Fibroblast of villous mesenchyme (primary cell): ENCODE measurements at regions not wholly inside any gene's neighbourhood (a gene's known extent, or its start where the extent isn't known, plus 50 kb on each side); places are given as distances from the start of the nearest gene placed in this dataset.
"Not testable (repeated sequence)": the region's sequence is repeated elsewhere in the genome, so short reads cannot be mapped to it uniquely, and the experiment has no call there.

Experiments used
- DNase-seq: peaks from one replicate; pipeline ENCODE4 v3.0.0-alpha.2; 2010; ENCODE audit warnings: low read depth
- H3K4me3 ChIP-seq: 2 replicates; pipeline ENCODE4 v1.5.1; 2011; ENCODE audit warnings: low read depth, mild to moderate bottlenecking, low read length
- TF ChIP-seq, protein P1 (sequence below): IDR thresholded peaks from 2 replicates; pipeline ENCODE4 v1.5.1; 2012; ENCODE audit warnings: low read depth, mild to moderate bottlenecking, low read length; ENCODE audit not compliant: insufficient read depth

DNA sequence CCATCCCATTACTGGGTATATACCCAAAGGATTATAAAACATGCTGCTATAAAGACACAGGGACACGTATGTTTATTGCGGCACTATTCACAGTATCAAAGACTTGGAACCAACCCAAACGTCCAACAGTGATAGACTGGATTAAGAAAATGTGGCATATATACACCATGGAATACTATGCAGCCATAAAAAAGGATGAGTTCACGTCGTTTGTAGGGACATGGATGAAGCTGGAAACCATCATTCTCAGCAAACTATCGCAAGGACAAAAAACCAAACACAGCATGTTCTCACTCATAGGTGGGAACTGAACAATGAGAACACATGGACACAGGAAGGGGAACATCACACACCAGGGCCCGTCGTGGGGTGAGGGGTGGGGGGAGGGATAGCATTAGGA, 106.1 kb downstream of the CHD1L start:
- not testable (repeated sequence) for H3K4me3 ChIP-seq, DNase-seq

DNA sequence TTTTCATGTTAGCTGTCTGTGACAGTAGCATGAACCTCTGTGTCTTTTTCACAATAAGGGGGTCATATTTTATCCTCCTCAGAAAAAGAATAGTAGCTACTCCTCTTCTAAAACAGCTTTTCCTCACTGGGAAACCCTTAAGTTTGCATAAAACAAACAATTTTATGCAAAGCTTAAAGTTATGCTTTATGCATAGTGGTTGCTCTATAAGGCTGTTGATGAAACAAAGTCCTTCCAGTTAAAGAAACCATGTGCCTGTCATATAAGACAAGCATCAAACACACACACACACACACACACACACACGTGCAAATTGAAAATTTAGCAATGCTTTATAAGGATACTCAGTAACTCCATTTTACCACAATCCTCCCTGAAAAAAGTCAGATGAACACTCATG, 107.0 kb downstream of the CHD1L start:
- H3K4me3 ChIP-seq = no peak overlapping the region
- no peak for DNase-seq
- TF ChIP-seq, protein P1, sequence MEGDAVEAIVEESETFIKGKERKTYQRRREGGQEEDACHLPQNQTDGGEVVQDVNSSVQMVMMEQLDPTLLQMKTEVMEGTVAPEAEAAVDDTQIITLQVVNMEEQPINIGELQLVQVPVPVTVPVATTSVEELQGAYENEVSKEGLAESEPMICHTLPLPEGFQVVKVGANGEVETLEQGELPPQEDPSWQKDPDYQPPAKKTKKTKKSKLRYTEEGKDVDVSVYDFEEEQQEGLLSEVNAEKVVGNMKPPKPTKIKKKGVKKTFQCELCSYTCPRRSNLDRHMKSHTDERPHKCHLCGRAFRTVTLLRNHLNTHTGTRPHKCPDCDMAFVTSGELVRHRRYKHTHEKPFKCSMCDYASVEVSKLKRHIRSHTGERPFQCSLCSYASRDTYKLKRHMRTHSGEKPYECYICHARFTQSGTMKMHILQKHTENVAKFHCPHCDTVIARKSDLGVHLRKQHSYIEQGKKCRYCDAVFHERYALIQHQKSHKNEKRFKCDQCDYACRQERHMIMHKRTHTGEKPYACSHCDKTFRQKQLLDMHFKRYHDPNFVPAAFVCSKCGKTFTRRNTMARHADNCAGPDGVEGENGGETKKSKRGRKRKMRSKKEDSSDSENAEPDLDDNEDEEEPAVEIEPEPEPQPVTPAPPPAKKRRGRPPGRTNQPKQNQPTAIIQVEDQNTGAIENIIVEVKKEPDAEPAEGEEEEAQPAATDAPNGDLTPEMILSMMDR = no peak

DNA sequence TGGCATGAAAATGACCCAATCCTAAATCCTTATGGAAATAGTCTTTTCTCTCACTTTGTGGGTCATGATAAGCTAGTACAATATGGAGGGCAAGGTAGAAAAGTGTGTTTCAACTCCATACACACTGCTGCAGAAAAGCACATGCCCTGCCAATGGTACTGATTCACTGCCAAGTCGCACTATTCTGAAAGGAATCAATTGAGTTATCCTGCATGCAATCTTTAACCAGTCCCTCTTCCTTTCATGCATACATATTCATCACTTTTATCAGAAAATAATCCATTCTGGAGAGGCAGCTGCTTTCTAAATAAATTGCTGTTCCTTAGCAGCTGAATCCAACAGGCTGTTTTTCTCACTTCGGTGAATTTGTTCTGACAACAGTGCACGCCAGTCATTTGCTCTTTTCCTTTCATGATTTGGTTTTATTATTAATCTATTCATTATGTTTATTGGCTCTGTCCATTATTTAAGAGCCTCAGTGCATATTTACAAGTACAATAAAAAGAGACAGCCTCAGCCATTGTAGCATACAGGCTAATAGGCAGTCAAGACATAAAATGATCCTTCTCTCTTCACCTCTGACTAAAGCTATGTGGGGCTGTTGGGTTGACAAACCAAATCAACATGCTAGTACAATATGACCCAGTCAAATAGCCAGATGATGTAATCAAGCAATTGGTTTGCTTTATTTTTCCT, 108.8 kb downstream of the CHD1L start:
- TF ChIP-seq, protein P1 = no peak
- H3K4me3 ChIP-seq = no peak overlapping the region
- no peak for DNase-seq

DNA sequence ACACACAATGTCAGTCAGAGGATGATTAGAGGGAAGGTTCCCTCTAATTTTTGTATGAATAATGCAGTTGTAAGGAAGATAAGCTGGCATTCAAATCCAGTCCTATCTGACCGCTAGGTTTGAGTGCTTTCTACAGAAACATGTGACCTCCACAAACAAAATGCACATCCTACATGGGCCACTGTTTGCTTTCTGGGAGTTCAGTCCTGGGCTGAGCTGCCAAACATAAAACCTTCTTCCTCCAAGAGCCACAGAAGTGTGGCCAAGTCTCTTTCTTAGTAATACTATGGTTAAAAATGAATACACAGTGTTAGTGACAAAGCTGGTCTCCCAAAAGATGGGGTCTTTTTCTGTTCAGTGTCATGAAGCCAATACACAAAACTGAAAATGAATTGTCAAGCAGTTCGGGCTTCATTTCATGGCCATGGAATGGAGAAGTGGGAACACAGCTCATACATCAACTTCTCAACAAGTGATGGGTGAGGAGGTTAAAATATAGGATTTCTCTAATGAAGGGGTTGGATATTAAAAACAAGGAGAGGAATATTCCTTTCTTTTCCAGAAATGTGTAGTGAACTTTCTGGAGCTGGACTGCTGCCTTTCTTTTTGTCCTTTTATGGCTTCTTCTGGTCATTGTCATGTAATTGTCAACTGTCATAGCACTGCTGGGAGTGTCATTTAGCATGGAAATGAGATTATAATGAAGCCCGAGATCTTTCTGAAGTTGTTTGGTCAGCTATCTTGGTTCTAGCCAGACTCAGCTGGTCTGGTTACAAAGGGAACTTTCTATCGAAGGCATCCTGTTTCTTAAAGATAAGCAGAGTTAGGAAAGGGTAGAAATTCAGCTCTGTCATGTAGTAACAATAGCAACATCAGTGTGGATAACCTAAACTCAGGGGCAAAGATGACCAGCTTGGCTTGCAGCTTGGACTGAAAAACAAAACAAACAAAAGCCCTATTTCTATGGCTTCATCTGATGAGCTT, 135.1 kb downstream of the CHD1L start:
- no peak for DNase-seq
- TF ChIP-seq, protein P1 = no peak
- H3K4me3 ChIP-seq = no peak overlapping the region

DNA sequence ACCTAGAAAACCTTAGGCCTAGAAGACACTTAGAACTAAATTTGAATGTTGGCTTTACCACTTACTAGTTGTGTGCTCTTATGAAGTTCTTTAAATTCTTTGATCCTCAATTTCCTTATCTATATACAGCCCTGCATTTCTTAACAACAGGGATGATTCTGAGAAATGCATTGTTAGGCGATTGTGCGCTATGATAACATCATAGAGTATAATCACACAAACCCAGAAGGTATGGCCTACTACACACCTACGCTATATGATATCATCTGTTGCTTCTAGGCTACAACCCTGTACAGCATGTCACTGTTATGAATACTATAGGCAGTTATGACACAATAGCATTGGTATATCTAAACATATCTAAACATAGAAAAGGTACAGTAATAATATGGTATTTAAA, 137.4 kb downstream of the CHD1L start:
- TF ChIP-seq, protein P1 = no peak
- no peak for DNase-seq
- no peak overlapping the region for H3K4me3 ChIP-seq

DNA sequence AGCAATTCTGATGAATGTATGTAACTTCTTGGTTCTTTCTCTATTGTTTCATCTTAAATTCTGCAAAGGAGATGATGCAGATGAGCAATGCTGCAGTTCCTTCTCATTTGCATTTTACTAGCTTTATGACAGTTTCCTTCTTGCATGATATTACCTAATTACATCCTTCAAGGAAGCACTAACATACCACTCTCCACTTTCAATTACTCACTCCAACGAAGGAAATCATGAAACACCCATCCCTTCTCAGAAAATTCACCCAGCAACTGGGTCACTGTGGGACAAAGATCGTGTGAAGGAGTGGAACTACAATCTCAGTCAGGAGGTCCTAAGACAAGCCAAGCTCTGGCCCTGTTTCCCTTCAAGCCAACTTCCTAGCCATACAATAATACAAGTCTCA, 142.3 kb downstream of the CHD1L start:
- DNase-seq = no peak
- TF ChIP-seq, protein P1 = no peak
- H3K4me3 ChIP-seq = no peak overlapping the region

DNA sequence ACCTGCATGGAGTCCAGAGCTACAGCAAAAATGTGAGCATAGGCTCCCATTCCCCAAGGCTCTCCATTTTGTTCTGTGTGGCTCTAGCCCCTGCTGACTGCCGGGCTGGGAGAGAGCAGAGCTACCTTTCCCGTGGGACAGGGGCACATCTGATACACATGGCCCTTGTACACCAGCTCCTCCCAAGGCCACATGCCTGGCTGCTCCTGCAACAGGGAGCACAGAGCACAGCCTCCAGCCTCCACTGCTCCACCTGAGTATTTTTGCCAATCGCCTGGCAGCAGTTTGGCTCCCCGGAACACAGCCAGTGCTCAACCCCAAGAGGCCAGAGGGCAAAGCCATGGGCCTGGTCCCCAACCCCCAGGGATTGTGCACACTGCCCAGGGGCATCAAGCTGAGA, 146.5 kb downstream of the CHD1L start:
- TF ChIP-seq, protein P1 = no peak
- no peak overlapping the region for H3K4me3 ChIP-seq
- no peak for DNase-seq
